Dermis microvascular lymphatic vessel endothelial cell (primary cell): ENCODE measurements at regions not wholly inside any gene's neighbourhood (a gene's known extent, or its start where the extent isn't known, plus 50 kb on each side); places are given as distances from the start of the nearest gene placed in this dataset.
"Not testable (repeated sequence)": the region's sequence is repeated elsewhere in the genome, so short reads cannot be mapped to it uniquely, and the experiment has no call there.

Experiments
- DNase-seq, 2 donors: peaks; one replicate each; pipeline versions ENCODE4 v3.0.0 to v3.0.0-alpha.2; 2010; ENCODE audit warnings: low read depth in 2 of 2

GRCh38 chr14:37785298-37785697 is 189.9 kb downstream of the TTC6 start:
- not testable (repeated sequence) for DNase-seq

GRCh38 chr14:37786114-37786625 is 190.7 kb downstream of the TTC6 start:
- DNase-seq, result not testable (repeated sequence)

- DNase-seq, result no peak
Observed at GRCh38 chr14:37787879-37788494, 192.6 kb downstream of the TTC6 start.

- DNase-seq, result no peak
Observed at GRCh38 chr14:37791384-37792036, 196.1 kb downstream of the TTC6 start.

- no peak for DNase-seq
Observed at GRCh38 chr14:37792124-37792523, 196.7 kb downstream of the TTC6 start.

GRCh38 chr14:37796703-37797416 is 201.4 kb downstream of the TTC6 start:
- no peak for DNase-seq

- no peak for DNase-seq
Observed at GRCh38 chr14:37797675-37798074, 202.2 kb downstream of the TTC6 start.

GRCh38 chr14:37807722-37808121 is 212.3 kb downstream of the TTC6 start:
- DNase-seq, result no peak

- DNase-seq, result no peak
Observed at GRCh38 chr14:37810094-37810801, 214.8 kb downstream of the TTC6 start.

- DNase-seq, result no peak
Observed at GRCh38 chr14:37813732-37814131, 218.3 kb downstream of the TTC6 start.

GRCh38 chr14:37816135-37816534 is 220.7 kb downstream of the TTC6 start:
- no peak for DNase-seq

- DNase-seq, result no peak
Observed at GRCh38 chr14:37816743-37817295, 221.4 kb downstream of the TTC6 start.

- DNase-seq, result no peak
Observed at GRCh38 chr14:37819155-37820015, 224.0 kb downstream of the TTC6 start.

- DNase-seq, result not testable (repeated sequence)
Observed at GRCh38 chr14:37820810-37821209, 225.4 kb downstream of the TTC6 start.

GRCh38 chr14:37824939-37825712 is 229.7 kb downstream of the TTC6 start:
- no peak for DNase-seq

GRCh38 chr14:37826869-37827268 is 231.4 kb downstream of the TTC6 start:
- no peak for DNase-seq

GRCh38 chr14:37830271-37830670 is 234.8 kb downstream of the TTC6 start:
- no peak for DNase-seq

- no peak for DNase-seq
Observed at GRCh38 chr14:37834275-37834674, 238.8 kb downstream of the TTC6 start.

GRCh38 chr14:37838778-37839177 is 243.3 kb downstream of the TTC6 start:
- DNase-seq, result not testable (repeated sequence)

- DNase-seq, result not testable (repeated sequence)
Observed at GRCh38 chr14:37841039-37841438, 245.6 kb downstream of the TTC6 start.
